ENCODE measurements at regions not wholly inside any gene's neighbourhood (a gene's known extent, or its start where the extent isn't known, plus 50 kb on each side); places are given as distances from the start of the nearest gene placed in this dataset.

DNA sequence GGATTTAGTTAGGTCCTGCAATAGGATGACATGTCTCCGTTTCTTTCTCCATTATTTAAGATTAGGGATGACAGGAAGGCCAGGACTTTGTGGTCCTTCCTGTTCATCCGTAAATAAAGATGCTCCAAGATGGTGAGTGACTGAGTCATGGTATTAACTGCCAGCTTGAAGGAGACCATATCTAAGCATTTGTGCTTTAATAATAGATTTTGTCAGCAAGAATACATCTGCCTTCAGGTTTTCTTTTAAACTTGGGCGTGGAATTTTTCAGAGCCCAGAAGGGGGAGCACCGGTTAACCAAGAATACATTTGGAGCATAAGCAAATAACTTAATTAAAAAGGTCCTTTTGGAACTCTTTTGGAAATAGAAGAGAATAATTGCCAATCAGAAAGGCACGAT lies 68.2 kb downstream of the ARHGAP35 start:
- Histone ChIP-seq H3K27me3 (ENCODE audit: control insufficient read depth, extremely low read depth, insufficient read depth, low read length) (no peaks in the 10 kb centered on the region), H3K4me3 (ENCODE audit: control insufficient read depth in 2 of 3, extremely low read depth in 1 of 3, insufficient read depth in 2 of 3, low read depth in 1 of 3, low read length in 3 of 3) (no peak overlapping the region), H3K36me3 (ENCODE audit: control insufficient read depth in 2 of 2, extremely low read depth in 1 of 2, insufficient read depth in 2 of 2, low read length in 2 of 2) (peaks cover 0 to 3% of the 10 kb centered on the region in 2 experiments), H3K9ac (ENCODE audit: control insufficient read depth, extremely low read depth, insufficient read depth, low read length) (no peak overlapping the region), H3K79me2 (ENCODE audit: control insufficient read depth, insufficient read depth, low read length) (peaks cover 70% of the 10 kb centered on the region), H4K20me1 (ENCODE audit: control insufficient read depth, extremely low read depth, insufficient read depth, low read length) (no peaks in the 10 kb centered on the region), H3K27ac (ENCODE audit: control insufficient read depth, insufficient read depth, low read length) (no peak overlapping the region), H2AFZ (ENCODE audit: control insufficient read depth, low read length) (no peak overlapping the region), H3K9me3 (ENCODE audit: control insufficient read depth, low read depth, low read length) (no peaks in the 10 kb centered on the region), H3K4me2 (ENCODE audit: control insufficient read depth, extremely low read depth, insufficient read depth, low read depth, low read length) (no peak overlapping the region), H3K4me1 (ENCODE audit: control insufficient read depth, extremely low read depth, insufficient read depth, low read length) (peaks cover 72% of the 10 kb centered on the region), H3K9me1 (ENCODE audit: control insufficient read depth, extremely low read depth, insufficient read depth, low read length) (no peaks in the 10 kb centered on the region)
- FAIRE-seq (no peak), DNase-seq (ENCODE audit: low read depth, low spot score) (no peak)
- TF ChIP-seq, protein P1, sequence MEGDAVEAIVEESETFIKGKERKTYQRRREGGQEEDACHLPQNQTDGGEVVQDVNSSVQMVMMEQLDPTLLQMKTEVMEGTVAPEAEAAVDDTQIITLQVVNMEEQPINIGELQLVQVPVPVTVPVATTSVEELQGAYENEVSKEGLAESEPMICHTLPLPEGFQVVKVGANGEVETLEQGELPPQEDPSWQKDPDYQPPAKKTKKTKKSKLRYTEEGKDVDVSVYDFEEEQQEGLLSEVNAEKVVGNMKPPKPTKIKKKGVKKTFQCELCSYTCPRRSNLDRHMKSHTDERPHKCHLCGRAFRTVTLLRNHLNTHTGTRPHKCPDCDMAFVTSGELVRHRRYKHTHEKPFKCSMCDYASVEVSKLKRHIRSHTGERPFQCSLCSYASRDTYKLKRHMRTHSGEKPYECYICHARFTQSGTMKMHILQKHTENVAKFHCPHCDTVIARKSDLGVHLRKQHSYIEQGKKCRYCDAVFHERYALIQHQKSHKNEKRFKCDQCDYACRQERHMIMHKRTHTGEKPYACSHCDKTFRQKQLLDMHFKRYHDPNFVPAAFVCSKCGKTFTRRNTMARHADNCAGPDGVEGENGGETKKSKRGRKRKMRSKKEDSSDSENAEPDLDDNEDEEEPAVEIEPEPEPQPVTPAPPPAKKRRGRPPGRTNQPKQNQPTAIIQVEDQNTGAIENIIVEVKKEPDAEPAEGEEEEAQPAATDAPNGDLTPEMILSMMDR (optimal IDR thresholded peaks at IDR 0.05 in 1 of 3, IDR thresholded peaks at IDR 0.05 in 1 of 3, conservative IDR thresholded peaks at IDR 0.05 in 1 of 3; ENCODE audit: extremely low read depth in 1 of 3, insufficient read depth in 2 of 3, low read length in 3 of 3): peak in 1 of 3 experiments; percentile 9
- TF ChIP-seq EZH2 (IDR thresholded peaks at IDR 0.05; ENCODE audit: low read length): no peak
- dilution Hi-C loops (cut with MboI; ENCODE audit: extremely low pct_ligation_motif_present, low sequenced_read_pairs): no loop called here

DNA sequence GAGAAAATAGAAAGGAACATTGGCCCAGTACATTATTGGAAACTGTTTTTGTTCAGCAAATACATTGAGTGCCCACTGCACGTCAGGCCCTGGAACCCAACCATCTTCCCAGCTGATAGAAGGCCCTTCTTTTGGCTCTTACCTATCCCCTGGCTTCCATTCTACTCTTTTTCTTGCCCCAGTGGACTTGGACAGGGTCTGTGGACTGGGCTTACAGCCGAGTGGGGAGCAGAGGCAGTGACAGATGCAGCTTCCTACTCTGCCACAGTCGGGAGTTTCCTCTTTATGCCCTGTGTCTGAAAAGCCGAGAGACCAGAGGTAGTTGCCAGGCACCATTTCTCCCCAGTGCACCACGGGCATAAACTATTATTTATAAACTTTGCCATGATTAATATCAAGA lies 70.4 kb downstream of the ARHGAP35 start:
- no peak overlapping the region for H3K4me2 ChIP-seq (ENCODE audit: control insufficient read depth, extremely low read depth, insufficient read depth, low read depth, low read length)
- peak overlapping the region; percentile 8 for H3K27ac ChIP-seq (ENCODE audit: control insufficient read depth, insufficient read depth, low read length)
- no peaks in the 10 kb centered on the region for H3K9me3 ChIP-seq (ENCODE audit: control insufficient read depth, low read depth, low read length)
- H3K4me1 ChIP-seq (ENCODE audit: control insufficient read depth, extremely low read depth, insufficient read depth, low read length): peaks cover 49% of the 10 kb centered on the region
- FAIRE-seq (no peak), DNase-seq (ENCODE audit: low read depth, low spot score) (no peak)
- no peak overlapping the region for H3K9ac ChIP-seq (ENCODE audit: control insufficient read depth, extremely low read depth, insufficient read depth, low read length)
- H4K20me1 ChIP-seq (ENCODE audit: control insufficient read depth, extremely low read depth, insufficient read depth, low read length): no peaks in the 10 kb centered on the region
- no peak overlapping the region for H2AFZ ChIP-seq (ENCODE audit: control insufficient read depth, low read length)
- H3K79me2 ChIP-seq (ENCODE audit: control insufficient read depth, insufficient read depth, low read length): peaks cover 72% of the 10 kb centered on the region
- H3K4me3 ChIP-seq (ENCODE audit: control insufficient read depth in 2 of 3, extremely low read depth in 1 of 3, insufficient read depth in 2 of 3, low read depth in 1 of 3, low read length in 3 of 3): no peak overlapping the region
- no peaks in the 10 kb centered on the region for H3K27me3 ChIP-seq (ENCODE audit: control insufficient read depth, extremely low read depth, insufficient read depth, low read length)
- no peaks in the 10 kb centered on the region for H3K9me1 ChIP-seq (ENCODE audit: control insufficient read depth, extremely low read depth, insufficient read depth, low read length)
- dilution Hi-C loops (cut with MboI; ENCODE audit: extremely low pct_ligation_motif_present, low sequenced_read_pairs): no loop called here
- TF ChIP-seq EZH2 (IDR thresholded peaks at IDR 0.05; ENCODE audit: low read length): no peak
- TF ChIP-seq, protein P1 (optimal IDR thresholded peaks at IDR 0.05 in 1 of 3, IDR thresholded peaks at IDR 0.05 in 1 of 3, conservative IDR thresholded peaks at IDR 0.05 in 1 of 3; ENCODE audit: extremely low read depth in 1 of 3, insufficient read depth in 2 of 3, low read length in 3 of 3): no peak
- peaks cover 0 to 3% of the 10 kb centered on the region in 2 experiments for H3K36me3 ChIP-seq (ENCODE audit: control insufficient read depth in 2 of 2, extremely low read depth in 1 of 2, insufficient read depth in 2 of 2, low read length in 2 of 2)

All from keratinocyte (primary cell).